ENCODE measurements at regions not wholly inside any gene's neighbourhood (a gene's known extent, or its start where the extent isn't known, plus 50 kb on each side); places are given as distances from the start of the nearest gene placed in this dataset.
A peak's percentile ranks its signal among the peaks of the same experiment; 100 is the strongest.
"Not testable (repeated sequence)": the region's sequence is repeated elsewhere in the genome, so short reads cannot be mapped to it uniquely, and the experiment has no call there.

- peak overlapping the region in 2 of 4 donors; percentile 33 to 38 for H3K27ac ChIP-seq
- intact Hi-C loops (cut with DNase I; ENCODE audit: low total_unique reads), result no loop called here
- WGBS, 2 donors (ENCODE audit: low coverage in 1 of 2), result 82 to 83% methylated on average over 7 of the region's 7 CpGs
- no peaks in the 10 kb centered on the region for H3K36me3 ChIP-seq
- no peaks in the 10 kb centered on the region for H3K9me3 ChIP-seq
- DNase-seq, result no peak
- no peak overlapping the region for H3K4me3 ChIP-seq
- H3K27me3 ChIP-seq, result no peaks in the 10 kb centered on the region
- in situ Hi-C loops (cut with MboI; ENCODE audit: low pct_ligation_motif_present in 1 of 4, low pct_unique_long_range_greater_than_20kb in 1 of 4, low sequenced_read_pairs in 3 of 4), result no loop called here
- TF ChIP-seq POLR2AphosphoS5 (IDR thresholded peaks at IDR 0.05) (no peak), EP300 (IDR thresholded peaks at IDR 0.05; ENCODE audit: low read depth) (no peak), CTCF (IDR thresholded peaks at IDR 0.05) (no peak), POLR2A (IDR thresholded peaks at IDR 0.05) (no peak)
- H3K4me1 ChIP-seq, result no peaks in the 10 kb centered on the region
These were observed 150.5 kb downstream of the NPIPB5 start for GRCh38 chr16:22661161-22661647.

GRCh38 chr16:22662958-22663357 is 151.0 kb upstream of the HS3ST2 start:
- in situ Hi-C loops (cut with MboI; ENCODE audit: low pct_ligation_motif_present in 1 of 4, low pct_unique_long_range_greater_than_20kb in 1 of 4, low sequenced_read_pairs in 3 of 4), result not testable (repeated sequence)

GRCh38 chr16:22663389-22664064 is 150.4 kb upstream of the HS3ST2 start:
- in situ Hi-C loops (cut with MboI; ENCODE audit: low pct_ligation_motif_present in 1 of 4, low pct_unique_long_range_greater_than_20kb in 1 of 4, low sequenced_read_pairs in 3 of 4), result no loop called here
- Histone ChIP-seq H3K4me3 (no peak overlapping the region), H3K36me3 (no peaks in the 10 kb centered on the region), H3K9me3 (no peaks in the 10 kb centered on the region), H3K27me3 (no peaks in the 10 kb centered on the region), H3K4me1 (no peaks in the 10 kb centered on the region), H3K27ac (peak overlapping the region in 2 of 4 donors; percentile 51)
- no peak for TF ChIP-seq POLR2A (IDR thresholded peaks at IDR 0.05)
- TF ChIP-seq EP300 (IDR thresholded peaks at IDR 0.05; ENCODE audit: low read depth), result no peak
- no peak for TF ChIP-seq CTCF (IDR thresholded peaks at IDR 0.05)
- TF ChIP-seq POLR2AphosphoS5 (IDR thresholded peaks at IDR 0.05), result no peak
- no peak for DNase-seq
- 73 to 75% methylated on average over 6 of the region's 6 CpGs for WGBS, 2 donors (ENCODE audit: low coverage in 1 of 2)
- intact Hi-C loops (cut with DNase I; ENCODE audit: low total_unique reads), result loop anchor here (2.0 kb wide), 1 partner anchor 25 kb away; no protein-coding TSS in a partner anchor

More at GRCh38 chr16:22662958-22663357, 151.0 kb upstream of the HS3ST2 start:
- WGBS, 2 donors (ENCODE audit: low coverage in 1 of 2), result 74% methylated on average over 1 of the region's 1 CpG
- H3K4me3 ChIP-seq; H3K4me1 ChIP-seq; intact Hi-C loops (cut with DNase I; ENCODE audit: low total_unique reads); H3K36me3 ChIP-seq; H3K27ac ChIP-seq; H3K9me3 ChIP-seq; H3K27me3 ChIP-seq; DNase-seq: not testable (repeated sequence)

- H3K4me3 ChIP-seq, result no peak overlapping the region
- intact Hi-C loops (cut with DNase I; ENCODE audit: low total_unique reads) (loop anchor here (2.0 kb wide), 1 partner anchor 25 kb away; no protein-coding TSS in a partner anchor), in situ Hi-C loops (cut with MboI; ENCODE audit: low pct_ligation_motif_present in 1 of 4, low pct_unique_long_range_greater_than_20kb in 1 of 4, low sequenced_read_pairs in 3 of 4) (no loop called here)
- no peaks in the 10 kb centered on the region for H3K4me1 ChIP-seq
- DNase-seq, result no peak
- no peaks in the 10 kb centered on the region for H3K9me3 ChIP-seq
- no peaks in the 10 kb centered on the region for H3K36me3 ChIP-seq
- TF ChIP-seq POLR2AphosphoS5 (IDR thresholded peaks at IDR 0.05), result no peak
- no peak for TF ChIP-seq POLR2A (IDR thresholded peaks at IDR 0.05)
- TF ChIP-seq EP300 (IDR thresholded peaks at IDR 0.05; ENCODE audit: low read depth), result no peak
- TF ChIP-seq CTCF (IDR thresholded peaks at IDR 0.05), result no peak
- no peaks in the 10 kb centered on the region for H3K27me3 ChIP-seq
- WGBS, 2 donors (ENCODE audit: low coverage in 1 of 2), result 56 to 70% methylated on average over 4 of the region's 4 CpGs
- peak overlapping the region in 2 of 4 donors; percentile 51 for H3K27ac ChIP-seq
These were observed 149.8 kb upstream of the HS3ST2 start for GRCh38 chr16:22664132-22664531.
